Keratinocyte (primary cell): ENCODE measurements at regions not wholly inside any gene's neighbourhood (a gene's known extent, or its start where the extent isn't known, plus 50 kb on each side); places are given as distances from the start of the nearest gene placed in this dataset.

Experiments
- DNase-seq: peaks from one replicate; pipeline ENCODE4 v3.0.0-alpha.2; 2011; ENCODE audit warnings: low read depth, missing footprints, low spot score
- FAIRE-seq: peaks from 2 replicates; lab custom pipeline; 2011; peaks lifted over from hg19 to GRCh38; lab: Jason Lieb, UNC
- H2AFZ ChIP-seq: 2 replicates; pipeline ENCODE4 v1.6.0; 2012; ENCODE audit warnings: low read length, control low read depth, inconsistent platforms; ENCODE audit not compliant: control insufficient read depth
- H3K27ac ChIP-seq: 2 replicates; pipeline ENCODE4 v1.5.1; 2011; ENCODE audit warnings: low read length; ENCODE audit not compliant: control insufficient read depth, insufficient read depth
- H3K27me3 ChIP-seq: 3 replicates; pipeline ENCODE4 v1.6.0; 2011; ENCODE audit warnings: low read length; ENCODE audit not compliant: control insufficient read depth, insufficient read depth; ENCODE audit errors: extremely low read depth
- H3K36me3 ChIP-seq, 2 experiments: 2 replicates in 1 of 2; 3 replicates in 1 of 2; pipeline ENCODE4 v1.5.1; 2011; ENCODE audit warnings: low read length in 2 of 2, mild to moderate bottlenecking in 1 of 2; ENCODE audit not compliant: control insufficient read depth in 2 of 2, insufficient read depth in 2 of 2; ENCODE audit errors: extremely low read depth in 1 of 2
- H3K4me1 ChIP-seq: 3 replicates; pipeline ENCODE4 v1.5.1; 2011; ENCODE audit warnings: low read length; ENCODE audit not compliant: control insufficient read depth, insufficient read depth; ENCODE audit errors: extremely low read depth
- H3K4me2 ChIP-seq: 3 replicates; pipeline ENCODE4 v1.6.0; 2011; ENCODE audit warnings: low read depth, low read length; ENCODE audit not compliant: control insufficient read depth, insufficient read depth; ENCODE audit errors: extremely low read depth
- H3K4me3 ChIP-seq, 3 experiments: fragments of 200-600 bp in 1 of 3; sonication (generic) in 1 of 3; 2 replicates in 2 of 3; 3 replicates in 1 of 3; pipeline ENCODE4 v1.5.1; 2011 to 2016; ENCODE audit warnings: low read length in 3 of 3, mild to moderate bottlenecking in 3 of 3, control low read depth in 2 of 3, inconsistent platforms in 1 of 3, low read depth in 1 of 3, mixed read lengths in 1 of 3, mixed run types in 1 of 3, moderate library complexity in 1 of 3; ENCODE audit not compliant: control insufficient read depth in 2 of 3, insufficient read depth in 2 of 3; ENCODE audit errors: extremely low read depth in 1 of 3
- H3K79me2 ChIP-seq: 2 replicates; pipeline ENCODE4 v1.6.0; 2012; ENCODE audit warnings: low read length; ENCODE audit not compliant: control insufficient read depth, insufficient read depth
- H3K9ac ChIP-seq: 3 replicates; pipeline ENCODE4 v1.6.0; 2011; ENCODE audit warnings: low read length; ENCODE audit not compliant: control insufficient read depth, insufficient read depth; ENCODE audit errors: extremely low read depth
- H3K9me1 ChIP-seq: 3 replicates; pipeline ENCODE4 v1.6.0; 2011; ENCODE audit warnings: low read length; ENCODE audit not compliant: control insufficient read depth, insufficient read depth; ENCODE audit errors: extremely low read depth
- H3K9me3 ChIP-seq: 2 replicates; pipeline ENCODE4 v1.5.1; 2012; ENCODE audit warnings: low read depth, low read length; ENCODE audit not compliant: control insufficient read depth
- H4K20me1 ChIP-seq: 3 replicates; pipeline ENCODE4 v1.6.0; 2011; ENCODE audit warnings: low read length; ENCODE audit not compliant: control insufficient read depth, insufficient read depth; ENCODE audit errors: extremely low read depth
- CTCF ChIP-seq, 3 experiments: IDR thresholded peaks in 1 of 3; conservative IDR thresholded peaks in 1 of 3; optimal IDR thresholded peaks in 1 of 3; 2 replicates in 2 of 3; 3 replicates in 1 of 3; pipeline versions ENCODE3 to v1.5.1; 2011; ENCODE audit warnings: low read length in 3 of 3, mild to moderate bottlenecking in 3 of 3, moderate library complexity in 2 of 3, control low read depth in 1 of 3, inconsistent platforms in 1 of 3; ENCODE audit not compliant: insufficient read depth in 2 of 3; ENCODE audit errors: extremely low read depth in 1 of 3
- EZH2 ChIP-seq: IDR thresholded peaks from one replicate; pipeline ENCODE4 v1.6.1; 2012; ENCODE audit warnings: inconsistent platforms, mild to moderate bottlenecking, low read length, moderate library complexity
- dilution Hi-C: fragments of 300-500 bp; cut with MboI; formaldehyde crosslinking; loops from one replicate; pipeline ENCODE4 v1.7.0; 2020; ENCODE audit warnings: low sequenced_read_pairs; ENCODE audit not compliant: extremely low pct_ligation_motif_present

GRCh38 chr13:27338207-27338606, 67.6 kb downstream of the RASL11A start:
- dilution Hi-C loops: no loop called here
- no peaks in the 10 kb centered on the region for H3K36me3 ChIP-seq
- H3K4me3 ChIP-seq: no peak overlapping the region
- no peaks in the 10 kb centered on the region for H3K27me3 ChIP-seq
- no peak overlapping the region for H3K9ac ChIP-seq
- DNase-seq (no peak), FAIRE-seq (no peak)
- H3K4me2 ChIP-seq: no peak overlapping the region
- no peaks in the 10 kb centered on the region for H3K9me1 ChIP-seq
- H2AFZ ChIP-seq: no peak overlapping the region
- H3K27ac ChIP-seq: no peak overlapping the region
- H3K4me1 ChIP-seq: no peaks in the 10 kb centered on the region
- TF ChIP-seq EZH2: no peak
- TF ChIP-seq CTCF (optimal IDR thresholded peaks at IDR 0.05 in 1 of 3, IDR thresholded peaks at IDR 0.05 in 1 of 3, conservative IDR thresholded peaks at IDR 0.05 in 1 of 3; ENCODE audit: extremely low read depth in 1 of 3, insufficient read depth in 2 of 3, low read length in 3 of 3): no peak
- H3K79me2 ChIP-seq: no peaks in the 10 kb centered on the region
- no peaks in the 10 kb centered on the region for H3K9me3 ChIP-seq
- H4K20me1 ChIP-seq: no peaks in the 10 kb centered on the region

GRCh38 chr13:27338816-27339215, 68.2 kb downstream of the RASL11A start:
- H3K27me3 ChIP-seq: no peaks in the 10 kb centered on the region
- no peak for FAIRE-seq
- dilution Hi-C loops: no loop called here
- no peak for TF ChIP-seq CTCF (optimal IDR thresholded peaks at IDR 0.05 in 1 of 3, IDR thresholded peaks at IDR 0.05 in 1 of 3, conservative IDR thresholded peaks at IDR 0.05 in 1 of 3; ENCODE audit: extremely low read depth in 1 of 3, insufficient read depth in 2 of 3, low read length in 3 of 3)
- no peak for TF ChIP-seq EZH2
- no peak overlapping the region for H3K27ac ChIP-seq
- H3K36me3 ChIP-seq: no peaks in the 10 kb centered on the region
- no peak overlapping the region for H2AFZ ChIP-seq
- no peak for DNase-seq
- H3K4me3 ChIP-seq: no peak overlapping the region
- H3K4me2 ChIP-seq: no peak overlapping the region
- no peaks in the 10 kb centered on the region for H3K79me2 ChIP-seq
- no peaks in the 10 kb centered on the region for H3K4me1 ChIP-seq
- H3K9ac ChIP-seq: no peak overlapping the region
- H4K20me1 ChIP-seq: no peaks in the 10 kb centered on the region
- H3K9me1 ChIP-seq: no peaks in the 10 kb centered on the region
- H3K9me3 ChIP-seq: no peaks in the 10 kb centered on the region
